Caki2 (cell line): ENCODE measurements at regions not wholly inside any gene's neighbourhood (a gene's known extent, or its start where the extent isn't known, plus 50 kb on each side); places are given as distances from the start of the nearest gene placed in this dataset.
A peak's percentile ranks its signal among the peaks of the same experiment; 100 is the strongest.

Experiments
- DNase-seq: peaks from one replicate; pipeline ENCODE4 v3.0.0-alpha.2; 2015; ENCODE audit warnings: low read depth
- in situ Hi-C: cut with HindIII; loops from 2 replicates; pipeline ENCODE4 v1.10.0; 2016; ENCODE audit warnings: low sequenced_read_pairs, low pct_unique_long_range_greater_than_20kb, mixed read lengths

DNA sequence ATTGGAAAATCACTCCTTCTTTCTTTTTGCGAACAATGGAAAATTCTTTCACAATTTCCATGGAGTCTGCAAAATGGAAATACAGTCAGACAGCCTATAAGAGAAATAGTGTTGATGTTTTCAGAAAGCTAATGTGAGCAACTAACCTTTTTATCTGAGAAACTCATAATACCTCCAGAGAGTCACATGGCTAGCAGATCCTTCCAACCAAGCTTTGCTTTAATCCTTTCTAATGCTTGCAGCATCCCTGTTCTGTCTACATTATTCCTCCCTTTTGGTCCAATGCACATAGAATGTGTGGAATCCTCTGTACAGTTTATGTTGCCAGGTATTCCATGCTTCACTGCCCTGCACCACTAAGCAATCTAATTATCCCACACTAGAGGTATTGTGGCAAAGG is 717.5 kb upstream of the LRRN3 start:
- in situ Hi-C loops = no loop called here

DNA sequence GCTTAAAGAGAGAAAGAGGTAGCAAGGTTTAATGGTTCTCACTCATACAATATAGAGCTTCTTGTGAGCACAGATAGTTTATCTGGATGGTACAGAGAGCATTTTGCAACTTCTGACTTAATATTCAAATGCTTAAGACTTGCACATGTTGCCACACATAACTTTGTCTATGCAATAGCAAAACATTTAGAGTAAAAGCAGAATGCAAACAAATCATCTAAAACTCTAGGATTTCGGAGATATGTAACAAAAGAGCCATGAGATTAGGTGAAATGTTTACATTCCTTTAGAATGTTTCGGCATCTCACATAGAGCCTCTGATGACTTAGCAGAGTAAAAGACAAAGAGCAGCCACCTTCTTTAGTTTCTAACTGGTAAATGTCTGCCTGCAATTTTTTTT is 717.1 kb upstream of the LRRN3 start:
- no peak for DNase-seq
- in situ Hi-C loops = no loop called here

More for the DNA sequence above, 717.5 kb upstream of the LRRN3 start:
- peak; percentile 84 for DNase-seq

DNA sequence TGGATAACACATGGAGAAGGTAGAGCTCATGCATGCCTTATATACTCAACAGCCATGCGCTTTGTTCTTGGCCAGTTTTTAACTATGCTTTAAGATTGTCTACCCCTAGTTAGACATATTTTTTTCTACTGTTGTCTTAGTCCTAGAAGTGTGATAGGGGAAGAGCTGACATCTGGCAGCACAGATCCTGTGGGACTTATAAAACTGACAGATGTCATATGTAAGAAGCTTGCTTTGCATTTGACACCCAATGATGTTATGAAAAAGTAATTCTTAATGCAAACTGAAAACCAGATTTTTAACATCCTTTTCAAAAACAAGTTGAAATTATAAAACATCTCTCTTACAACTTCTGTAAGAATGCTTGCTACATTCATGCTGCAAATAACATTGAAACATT is 715.9 kb upstream of the LRRN3 start:
- in situ Hi-C loops = no loop called here
- no peak for DNase-seq

GRCh38 chr7:110382736-110383135 is 708.2 kb upstream of the LRRN3 start:
- DNase-seq = no peak
- in situ Hi-C loops = no loop called here

- in situ Hi-C loops = no loop called here
- DNase-seq = no peak
Measured at GRCh38 chr7:110386006-110386405, 704.9 kb upstream of the LRRN3 start.

DNA sequence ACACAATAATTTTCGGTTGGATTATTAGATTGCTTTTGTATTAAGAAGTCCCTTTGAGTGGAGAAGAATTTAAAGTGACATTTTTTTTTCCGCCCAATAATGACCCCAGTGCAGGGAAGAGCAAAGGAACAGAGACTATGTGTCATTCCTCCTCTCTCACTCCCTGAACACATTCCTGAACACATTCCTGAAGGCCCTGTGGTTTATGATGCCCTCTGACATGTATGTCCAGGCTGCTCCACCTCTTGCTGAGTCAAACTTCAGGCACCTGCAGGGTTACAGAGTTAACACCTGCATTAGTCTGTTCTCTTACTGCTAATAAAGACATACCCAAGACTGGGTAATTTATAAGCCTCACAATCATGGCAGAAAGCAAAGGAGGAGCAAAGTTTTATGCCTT is 704.0 kb upstream of the LRRN3 start:
- in situ Hi-C loops = no loop called here
- peak; percentile 83 for DNase-seq

DNA sequence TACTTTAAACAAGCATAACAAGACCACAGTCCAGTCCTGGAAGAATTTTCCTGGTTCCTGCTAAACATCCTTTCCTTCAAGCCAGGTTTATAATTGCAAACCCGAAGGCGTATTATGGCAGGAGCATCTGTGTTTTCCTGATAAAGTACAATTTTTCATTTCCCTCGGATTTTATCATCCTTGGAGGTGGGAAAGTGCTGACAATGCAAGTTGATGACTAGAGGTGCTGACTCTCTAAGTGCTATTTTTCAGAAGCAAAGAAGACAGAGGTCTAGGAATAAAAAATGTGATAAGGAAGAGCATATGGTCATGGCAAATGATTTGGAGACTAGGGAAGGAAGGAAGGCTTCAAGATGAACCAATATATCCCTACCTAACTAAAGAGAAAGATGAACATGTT is 703.2 kb upstream of the LRRN3 start:
- no peak for DNase-seq
- in situ Hi-C loops = no loop called here

GRCh38 chr7:110388457-110388856 is 702.5 kb upstream of the LRRN3 start:
- DNase-seq = no peak
- in situ Hi-C loops = no loop called here

DNA sequence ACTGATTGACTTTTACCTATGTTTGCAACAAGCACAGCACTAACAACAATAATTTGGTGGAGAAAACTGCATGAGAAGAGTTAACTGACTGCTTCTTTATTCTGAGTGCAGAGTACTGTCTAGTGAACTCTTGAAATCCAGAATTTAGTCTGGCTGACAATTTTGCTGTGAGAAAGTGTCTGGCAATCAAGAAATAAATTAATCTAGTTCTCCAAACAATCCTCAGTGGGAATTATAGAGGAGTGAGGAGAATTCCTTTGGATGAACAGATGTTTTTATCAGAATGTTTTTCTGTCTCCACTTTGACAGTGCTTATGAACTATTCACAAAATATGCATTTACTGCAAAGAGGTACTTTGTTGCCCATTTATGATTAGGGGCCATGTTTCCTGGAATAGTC is 694.9 kb upstream of the LRRN3 start:
- in situ Hi-C loops = no loop called here
- no peak for DNase-seq

DNA sequence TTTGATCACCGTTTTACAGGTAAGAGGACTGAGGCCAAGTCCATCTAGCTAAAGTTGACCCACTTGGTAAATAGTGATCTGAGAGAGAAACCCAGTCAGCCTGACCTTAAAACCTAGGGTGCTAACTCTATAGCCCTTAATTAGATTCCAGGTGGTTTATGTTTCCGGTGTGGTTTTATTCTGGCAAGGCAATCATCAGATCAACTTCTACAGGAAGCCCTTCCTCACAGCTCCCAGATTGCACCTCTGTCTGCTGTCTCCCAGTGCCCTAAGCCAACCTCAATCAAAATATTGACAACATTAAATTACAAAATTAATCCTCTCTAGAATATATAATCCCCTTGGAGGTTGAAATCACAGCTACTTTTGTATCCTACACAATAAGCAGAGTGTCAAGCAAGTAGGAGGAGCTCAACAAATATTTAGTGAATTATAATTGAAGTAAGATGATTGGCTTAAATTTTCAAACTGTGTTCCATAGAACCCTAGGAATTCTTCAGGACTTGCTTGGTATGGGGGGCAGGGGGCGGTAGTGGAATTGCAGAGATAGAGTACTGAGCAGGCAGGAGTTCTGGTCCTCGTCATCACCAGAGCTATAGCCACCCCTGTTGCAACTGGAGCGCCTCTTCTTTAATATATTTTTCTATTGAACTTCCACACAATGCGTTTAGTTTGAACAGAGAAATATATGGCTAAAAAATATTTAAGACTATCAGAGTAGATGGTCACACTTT is 692.8 kb upstream of the LRRN3 start:
- in situ Hi-C loops = no loop called here
- DNase-seq = no peak

DNA sequence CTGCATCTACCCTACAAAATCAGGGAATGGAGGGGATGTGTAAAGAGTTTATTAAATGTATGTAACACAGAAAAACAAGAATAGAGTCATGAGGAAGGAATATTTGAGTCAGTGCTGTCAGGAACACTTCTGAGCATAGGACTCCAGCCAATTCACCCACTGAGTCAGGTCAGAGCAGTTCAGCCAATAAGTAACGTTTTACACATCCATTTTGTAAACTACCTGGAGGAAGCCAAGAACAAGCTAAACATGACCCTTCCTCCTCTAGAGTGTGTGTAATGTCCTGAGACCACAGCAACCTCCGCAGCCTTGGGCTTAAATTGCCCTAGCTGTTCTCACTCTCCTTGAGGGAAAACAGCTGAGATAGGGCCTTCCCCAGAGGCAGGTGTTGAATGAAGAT is 691.5 kb upstream of the LRRN3 start:
- peak; percentile 4 for DNase-seq
- in situ Hi-C loops = no loop called here

DNA sequence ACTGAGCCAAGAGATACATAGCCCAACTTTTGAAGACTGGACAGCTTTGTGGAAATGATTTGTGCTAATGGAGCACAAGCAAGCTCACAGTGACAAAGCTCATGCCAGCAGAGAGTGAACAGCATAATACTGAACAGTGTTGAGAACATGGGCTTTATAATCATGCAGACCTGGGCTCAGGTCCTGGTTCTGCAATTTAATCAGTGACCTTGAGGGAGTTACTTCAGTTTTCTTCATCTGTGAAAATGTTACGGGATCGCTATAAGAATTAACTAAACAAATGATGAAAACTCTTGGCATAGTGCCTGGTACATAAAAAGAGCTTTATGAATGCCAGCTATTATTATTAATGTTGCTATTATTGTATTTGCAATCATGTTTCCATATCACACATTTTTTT is 690.5 kb upstream of the LRRN3 start:
- in situ Hi-C loops = no loop called here
- DNase-seq = no peak

DNA sequence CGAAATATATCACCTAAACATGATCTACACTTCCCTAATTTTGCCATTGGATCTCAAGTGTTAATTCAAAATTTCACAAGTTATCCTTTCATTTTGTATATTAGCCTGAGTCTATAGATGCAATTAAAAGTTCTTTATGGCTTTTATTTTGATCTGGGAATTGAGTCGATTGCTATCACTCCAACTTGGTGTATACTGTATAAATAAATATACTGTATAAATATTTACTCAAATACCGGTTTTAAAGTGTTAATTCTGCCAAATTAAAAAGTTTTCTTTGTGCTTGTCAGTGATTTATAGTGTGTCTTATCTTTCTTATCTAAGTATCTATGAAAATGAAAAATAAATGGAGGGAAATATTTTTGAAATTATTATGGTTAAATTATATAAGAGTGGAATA is 683.7 kb upstream of the LRRN3 start:
- in situ Hi-C loops = no loop called here
- no peak for DNase-seq

DNA sequence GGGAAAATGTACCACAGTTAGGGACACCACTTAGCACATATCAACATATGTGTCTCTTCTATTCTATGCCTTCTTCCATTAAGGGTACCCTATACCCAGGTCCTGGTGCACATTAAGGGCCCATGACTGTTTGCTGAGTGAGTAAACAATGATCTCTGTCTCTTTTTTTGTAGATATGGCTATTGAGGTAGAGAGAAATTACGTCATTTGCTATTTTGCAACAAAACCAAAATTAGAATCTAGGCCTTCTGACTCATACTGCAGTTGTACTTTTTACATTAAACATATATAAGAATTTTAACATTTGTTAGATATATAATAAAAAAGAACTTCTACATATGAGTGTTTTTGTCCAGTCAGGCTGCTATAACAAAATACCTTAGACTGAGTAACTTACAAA is 683.2 kb upstream of the LRRN3 start:
- DNase-seq = no peak

GRCh38 chr7:110412614-110413013 is 678.3 kb upstream of the LRRN3 start:
- no peak for DNase-seq
- in situ Hi-C loops = no loop called here

More for the DNA sequence above, 683.2 kb upstream of the LRRN3 start:
- in situ Hi-C loops = no loop called here

DNA sequence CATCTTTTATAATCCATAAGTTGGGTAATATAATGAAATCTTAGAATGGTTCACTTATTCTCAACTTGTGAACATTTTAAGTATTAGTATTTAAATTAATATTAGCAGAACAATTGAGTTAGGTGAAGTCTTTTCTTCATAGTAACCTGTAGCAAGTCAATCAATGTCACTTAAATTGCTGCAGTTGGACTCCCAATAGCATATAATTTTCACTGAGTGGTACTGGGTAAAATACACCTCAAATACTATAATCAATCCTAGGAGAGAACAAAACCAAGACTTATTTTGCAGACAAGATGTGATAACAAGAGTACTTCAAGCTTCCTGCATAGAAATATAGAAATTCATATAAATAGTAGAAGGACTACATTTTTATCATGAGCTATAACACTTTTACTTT is 677.9 kb upstream of the LRRN3 start:
- in situ Hi-C loops = no loop called here

GRCh38 chr7:110417611-110418010 is 673.3 kb upstream of the LRRN3 start:
- in situ Hi-C loops = no loop called here
- DNase-seq = no peak

More for the DNA sequence above, 677.9 kb upstream of the LRRN3 start:
- DNase-seq = no peak

DNA sequence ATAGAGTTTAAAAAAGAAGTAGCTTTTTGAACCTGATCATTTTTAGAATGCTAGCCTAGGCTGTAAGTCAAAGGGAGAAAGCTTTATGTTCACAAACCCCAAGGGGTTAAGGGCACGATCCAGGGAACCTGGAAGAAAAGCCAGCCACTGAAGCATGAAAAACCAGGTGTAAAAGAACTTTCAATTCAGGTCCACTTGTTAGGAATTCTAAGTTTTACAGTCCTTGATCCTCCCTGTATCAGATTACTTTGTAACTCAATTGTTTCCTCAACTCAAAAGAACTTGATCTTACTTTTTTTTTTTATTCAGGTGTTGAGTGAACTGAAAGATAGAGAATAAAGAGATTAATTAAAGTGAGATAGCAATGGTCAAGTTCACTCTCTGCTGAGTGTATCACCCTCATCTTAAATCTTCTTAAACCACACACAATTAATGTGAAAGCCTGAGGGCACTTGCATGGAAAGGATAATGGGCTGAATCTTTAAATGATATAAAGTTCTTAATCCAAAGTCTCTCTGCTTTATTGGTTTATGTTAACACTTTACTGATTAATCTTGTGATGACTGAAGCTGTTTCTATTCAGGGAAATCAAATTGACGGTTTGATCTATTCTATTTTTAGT is 672.2 kb upstream of the LRRN3 start:
- in situ Hi-C loops = no loop called here
- no peak for DNase-seq

- no peak for DNase-seq
- in situ Hi-C loops = no loop called here
Measured at GRCh38 chr7:110420788-110421187, 670.1 kb upstream of the LRRN3 start.
